ENCODE measurements at regions not wholly inside any gene's neighbourhood (a gene's known extent, or its start where the extent isn't known, plus 50 kb on each side); places are given as distances from the start of the nearest gene placed in this dataset.
A peak's percentile ranks its signal among the peaks of the same experiment; 100 is the strongest.

DNA sequence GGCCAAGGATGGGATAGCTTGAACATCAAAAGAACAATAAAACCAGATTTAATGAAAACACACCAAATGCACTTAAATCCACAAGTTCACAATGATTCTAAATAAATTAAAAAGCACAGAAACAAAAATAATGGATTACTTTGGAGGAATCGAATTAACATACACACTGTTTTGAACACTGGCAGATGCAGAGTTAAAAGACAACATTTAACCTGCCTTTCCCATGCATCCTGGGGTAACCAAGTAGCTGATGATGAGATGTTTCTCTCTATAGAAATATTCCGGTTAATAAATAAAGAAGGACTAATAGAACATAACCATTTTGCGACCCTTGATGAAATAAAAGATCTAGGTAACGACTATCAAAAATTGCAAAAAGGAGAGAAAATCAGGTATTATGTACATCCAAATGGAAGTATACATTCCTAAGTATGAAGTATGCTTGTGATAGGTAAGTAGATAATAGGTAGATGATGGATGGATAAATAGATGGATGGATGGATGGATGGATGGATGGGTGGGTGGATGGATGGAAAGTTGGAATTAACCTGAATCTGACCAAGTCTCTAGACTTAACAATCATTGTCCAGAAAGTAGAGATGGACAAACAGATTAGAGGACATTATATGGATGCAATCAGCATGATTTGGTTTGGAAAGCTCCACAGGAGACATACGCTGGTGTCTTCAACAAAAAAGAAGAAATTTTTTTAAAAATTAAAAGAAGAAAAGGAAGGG, 57.4 kb upstream of the MYCN start:
- no peak for DNase-seq

- no peak for DNase-seq
Measured at GRCh38 chr2:15883684-15884083, 56.7 kb upstream of the MYCN start.

DNA sequence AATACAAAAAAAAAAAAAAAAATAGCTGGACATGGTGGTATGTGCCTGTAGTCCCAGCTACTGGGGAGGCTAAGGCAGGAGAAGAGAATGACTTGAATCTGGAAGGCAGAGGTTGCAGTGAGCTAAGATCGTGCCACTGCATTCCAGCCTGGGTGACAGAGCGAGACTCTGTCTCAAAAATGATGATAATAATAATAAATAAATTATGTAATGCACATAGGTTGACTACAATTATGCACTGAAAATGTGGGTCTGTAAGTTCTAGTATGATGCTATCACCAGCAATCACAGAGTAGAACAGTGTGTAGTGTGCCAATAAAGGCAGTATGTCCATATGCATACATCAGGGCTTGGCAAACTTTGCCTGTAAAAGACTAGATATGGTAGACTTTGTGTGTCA, 55.6 kb upstream of the MYCN start:
- DNase-seq, result no peak

DNA sequence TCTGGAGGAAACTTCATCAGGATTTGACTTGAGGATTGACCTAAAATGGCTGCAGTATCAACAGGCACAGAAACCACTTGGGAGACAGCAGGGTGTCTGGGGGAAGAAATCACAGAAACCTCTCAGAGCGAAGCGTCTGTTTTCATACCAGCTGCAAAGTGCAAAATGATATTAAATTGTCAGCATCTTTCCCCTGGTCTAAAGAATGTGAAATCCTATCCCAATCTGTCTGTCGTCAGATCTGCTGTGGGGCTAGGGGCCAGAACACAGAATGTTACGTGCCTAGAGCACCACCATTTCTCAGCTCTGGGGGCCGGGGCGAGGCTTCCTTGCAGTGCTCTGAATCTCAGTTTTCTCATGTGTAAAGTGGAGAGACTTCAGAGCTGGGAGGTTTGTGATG, 54.1 kb upstream of the MYCN start:
- DNase-seq, result no peak

DNA sequence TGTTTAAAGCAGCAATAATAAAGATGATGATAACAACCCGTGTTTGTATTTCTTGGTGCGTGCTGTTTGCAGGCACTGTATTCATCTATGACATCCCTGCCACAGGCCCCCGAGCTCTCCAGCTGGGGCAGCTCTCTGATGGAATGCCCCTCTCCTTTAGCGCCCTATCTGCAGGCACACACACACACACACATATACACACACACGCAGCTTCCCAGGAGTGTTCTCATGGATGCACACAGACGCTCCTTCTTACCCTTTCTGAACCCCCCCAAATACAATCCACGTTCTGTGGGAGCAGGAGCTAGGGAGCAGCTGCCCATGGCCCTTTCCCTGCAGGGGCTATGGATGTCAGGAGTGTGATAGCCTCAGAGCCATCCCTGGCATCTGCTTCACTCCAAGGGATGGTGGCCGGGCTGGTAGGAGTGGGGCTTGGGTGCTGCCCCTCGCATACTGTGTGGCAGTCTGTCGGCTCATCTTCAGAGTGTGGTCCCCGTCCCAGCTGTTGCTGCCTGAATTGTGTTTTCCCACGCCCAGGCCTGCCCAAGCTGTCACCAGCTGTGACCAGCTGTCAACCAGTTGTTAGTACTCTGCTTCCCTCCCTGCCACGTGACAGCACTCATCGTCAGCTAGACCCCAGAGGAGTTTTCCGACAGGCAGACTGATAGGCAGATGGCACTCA, 50.8 kb upstream of the MYCN start:
- DNase-seq, result peak; percentile 58 to 82 (median 59)

DNA sequence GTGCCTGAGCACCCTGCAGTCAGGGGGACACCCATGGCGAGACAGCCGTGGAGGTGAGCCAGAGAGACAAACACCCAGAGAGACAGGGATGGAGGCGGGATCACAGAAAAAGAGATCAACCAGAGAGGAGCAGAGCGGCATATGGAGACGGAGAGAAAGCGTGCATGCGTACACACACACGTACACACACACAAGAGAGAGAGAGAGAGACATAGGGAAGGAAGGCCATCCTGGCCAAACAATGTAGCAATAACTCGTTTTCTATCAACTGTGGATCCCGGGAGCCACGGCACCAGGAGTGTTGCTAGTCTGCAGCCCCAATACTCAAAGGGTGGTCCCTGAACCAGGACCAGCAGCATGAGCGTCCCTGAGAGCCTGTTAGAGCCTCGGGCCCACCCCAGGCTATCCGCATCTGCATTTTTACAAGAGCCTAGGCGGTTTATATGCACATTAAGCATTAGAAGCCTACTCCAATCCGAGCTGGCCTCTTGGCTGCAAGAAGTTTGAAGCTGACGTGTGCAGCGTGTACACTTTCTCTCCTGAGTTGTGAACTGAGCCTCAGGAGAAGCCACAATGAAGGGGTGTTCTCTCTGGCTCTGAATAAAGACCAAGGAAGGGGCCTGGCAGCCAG, 50.1 kb upstream of the MYCN start:
- no peak for DNase-seq

Measured in muscle of back (tissue), 3 donors.